Neuronal stem cell (in vitro differentiated cells): ENCODE measurements at regions not wholly inside any gene's neighbourhood (a gene's known extent, or its start where the extent isn't known, plus 50 kb on each side); places are given as distances from the start of the nearest gene placed in this dataset.

Source experiments
- DNase-seq: peaks from one replicate; pipeline ENCODE4 v3.0.0-alpha.2; 2013; ENCODE audit warnings: low spot score
- H2AFZ ChIP-seq: one replicate; pipeline ENCODE4 v1.6.1; 2013; ENCODE audit warnings: mild to moderate bottlenecking, low read length, inconsistent platforms
- H2AK5ac ChIP-seq: 2 replicates; pipeline ENCODE4 v1.6.1; 2013; ENCODE audit warnings: low read depth, mild to moderate bottlenecking, inconsistent platforms, low read length, moderate library complexity, mixed read lengths
- H2BK120ac ChIP-seq: 2 replicates; pipeline ENCODE4 v1.6.1; 2013; ENCODE audit warnings: low read depth, mild to moderate bottlenecking, inconsistent platforms, low read length, moderate library complexity, mixed read lengths
- H2BK12ac ChIP-seq: one replicate; pipeline ENCODE4 v1.6.1; 2013; ENCODE audit warnings: low read length, inconsistent platforms
- H2BK15ac ChIP-seq: 2 replicates; pipeline ENCODE4 v1.6.1; 2013; ENCODE audit warnings: mild to moderate bottlenecking, low read length, inconsistent platforms, mixed read lengths
- H2BK5ac ChIP-seq: one replicate; pipeline ENCODE4 v1.6.1; 2013; ENCODE audit warnings: inconsistent platforms, mild to moderate bottlenecking, low read length, moderate library complexity
- H3K14ac ChIP-seq: one replicate; pipeline ENCODE4 v1.6.1; 2013; ENCODE audit warnings: low read length, inconsistent platforms
- H3K18ac ChIP-seq: 2 replicates; pipeline ENCODE4 v1.6.1; 2013; ENCODE audit warnings: low read length, inconsistent platforms
- H3K23ac ChIP-seq: 2 replicates; pipeline ENCODE4 v1.6.1; 2013; ENCODE audit warnings: low read depth, mild to moderate bottlenecking, mixed read lengths, low read length, inconsistent platforms; ENCODE audit not compliant: poor library complexity
- H3K27ac ChIP-seq: replicated peaks from 3 replicates; pipeline ENCODE4 v1.5.1; 2013; ENCODE audit warnings: low read length, inconsistent platforms
- H3K27me3 ChIP-seq, 3 experiments: 2 replicates each; pipeline ENCODE4 v1.6.1; 2013; ENCODE audit warnings: low read length in 3 of 3, mild to moderate bottlenecking in 2 of 3, inconsistent platforms in 1 of 3, low read depth in 1 of 3, mixed read lengths in 1 of 3, moderate library complexity in 1 of 3; ENCODE audit not compliant: control insufficient read depth in 3 of 3, insufficient read depth in 3 of 3
- H3K36me3 ChIP-seq, 2 donors: replicated peaks in 1 of 2; 2 replicates each; pipeline ENCODE4 v1.6.1; 2013; ENCODE audit warnings: low read length in 2 of 2; ENCODE audit not compliant: control insufficient read depth in 2 of 2, insufficient read depth in 2 of 2
- H3K4ac ChIP-seq: 2 replicates; pipeline ENCODE4 v1.6.1; 2013; ENCODE audit warnings: inconsistent platforms, mild to moderate bottlenecking, low read length, moderate library complexity
- H3K4me1 ChIP-seq, 2 donors: 1 replicate in 1 of 2; 2 replicates in 1 of 2; pipeline ENCODE4 v1.6.1; 2013; ENCODE audit warnings: low read length in 2 of 2, low read depth in 1 of 2; ENCODE audit not compliant: control insufficient read depth in 2 of 2, insufficient read depth in 1 of 2
- H3K4me2 ChIP-seq: one replicate; pipeline ENCODE4 v1.6.1; 2013; ENCODE audit warnings: mild to moderate bottlenecking, low read length, inconsistent platforms; ENCODE audit not compliant: insufficient read depth, poor library complexity, severe bottlenecking
- H3K4me3 ChIP-seq, 2 donors: 2 replicates each; pipeline ENCODE4 v1.5.1; 2013; ENCODE audit warnings: low read length in 2 of 2, mild to moderate bottlenecking in 2 of 2, inconsistent platforms in 1 of 2, moderate library complexity in 1 of 2
- H3K79me1 ChIP-seq: one replicate; pipeline ENCODE4 v1.6.1; 2013; ENCODE audit warnings: low read depth, mild to moderate bottlenecking, inconsistent platforms, low read length, moderate library complexity
- H3K9ac ChIP-seq: one replicate; pipeline ENCODE4 v1.6.1; 2013; ENCODE audit warnings: mild to moderate bottlenecking, low read depth, low read length, inconsistent platforms; ENCODE audit not compliant: poor library complexity
- H3K9me3 ChIP-seq, 2 donors: replicated peaks in 1 of 2; 2 replicates each; pipeline versions ENCODE3 to v1.6.1; 2013; ENCODE audit warnings: low read length in 2 of 2, mild to moderate bottlenecking in 2 of 2, inconsistent platforms in 1 of 2, low read depth in 1 of 2, mixed read lengths in 1 of 2, moderate library complexity in 1 of 2; ENCODE audit not compliant: control insufficient read depth in 2 of 2, insufficient read depth in 1 of 2
- H4K8ac ChIP-seq: one replicate; pipeline ENCODE4 v1.6.1; 2013; ENCODE audit warnings: low read depth, mild to moderate bottlenecking, inconsistent platforms, low read length, moderate library complexity
- H4K91ac ChIP-seq: one replicate; pipeline ENCODE4 v1.6.1; 2013; ENCODE audit warnings: low read length, low read depth, mild to moderate bottlenecking, inconsistent platforms; ENCODE audit not compliant: poor library complexity
- WGBS, 2 donors: extraction: QIAGEN DNeasy Blood & Tissue Kit; methylation state at CpG; one replicate each; pipeline ENCODE4 v1.1.7; 2013; ENCODE audit warnings: missing lambda C conversion rate in 2 of 2, mixed read lengths in 1 of 2; ENCODE audit not compliant: insufficient read length in 2 of 2, insufficient replicate concordance in 1 of 2; ENCODE audit errors: extremely low coverage in 2 of 2; 5-methylcytosine and 5-hydroxymethylcytosine counted together

DNA sequence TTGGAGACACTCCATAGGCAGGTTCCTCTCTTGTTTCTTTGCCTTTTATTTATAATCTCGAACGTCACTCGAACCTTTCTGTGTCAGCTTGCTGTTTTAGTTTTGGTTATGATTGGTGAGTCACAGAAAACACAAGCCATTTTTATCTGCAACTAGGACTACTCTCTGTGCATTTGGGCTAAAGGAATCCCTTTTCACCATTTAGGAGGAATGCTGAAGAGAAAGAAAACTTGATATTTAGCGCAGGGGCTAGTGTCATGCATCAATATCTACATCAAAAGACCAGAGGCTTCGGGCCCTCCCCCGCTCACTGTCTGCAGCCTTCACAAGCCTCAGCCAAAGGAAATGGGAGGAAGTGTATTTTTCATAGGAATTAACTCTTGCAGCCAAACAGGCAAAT lies 507.8 kb upstream of the CITED2 start:
- no peak overlapping the region for H3K23ac ChIP-seq
- no peaks in the 10 kb centered on the region for H3K27me3 ChIP-seq
- no peak for DNase-seq
- no peak overlapping the region for H2AK5ac ChIP-seq
- H3K4me3 ChIP-seq: peak overlapping the region in 1 of 2 donors; percentile 30
- no peak overlapping the region for H3K27ac ChIP-seq
- no peaks in the 10 kb centered on the region for H3K9me3 ChIP-seq
- no peak overlapping the region for H2BK15ac ChIP-seq
- H3K4ac ChIP-seq: no peak overlapping the region
- WGBS, 2 donors: no CpG with 5 or more reads among the region's 6 CpGs
- no peak overlapping the region for H3K14ac ChIP-seq
- H2BK5ac ChIP-seq: no peak overlapping the region
- H3K9ac ChIP-seq: no peak overlapping the region
- H2BK120ac ChIP-seq: no peak overlapping the region
- H4K8ac ChIP-seq: no peak overlapping the region
- H3K79me1 ChIP-seq: no peaks in the 10 kb centered on the region
- no peak overlapping the region for H3K18ac ChIP-seq
- H2BK12ac ChIP-seq: no peak overlapping the region
- no peak overlapping the region for H4K91ac ChIP-seq
- no peaks in the 10 kb centered on the region for H3K36me3 ChIP-seq
- H3K4me2 ChIP-seq: no peak overlapping the region
- peaks cover 16 to 37% of the 10 kb centered on the region in 2 donors for H3K4me1 ChIP-seq
- H2AFZ ChIP-seq: peak overlapping the region; percentile 74

DNA sequence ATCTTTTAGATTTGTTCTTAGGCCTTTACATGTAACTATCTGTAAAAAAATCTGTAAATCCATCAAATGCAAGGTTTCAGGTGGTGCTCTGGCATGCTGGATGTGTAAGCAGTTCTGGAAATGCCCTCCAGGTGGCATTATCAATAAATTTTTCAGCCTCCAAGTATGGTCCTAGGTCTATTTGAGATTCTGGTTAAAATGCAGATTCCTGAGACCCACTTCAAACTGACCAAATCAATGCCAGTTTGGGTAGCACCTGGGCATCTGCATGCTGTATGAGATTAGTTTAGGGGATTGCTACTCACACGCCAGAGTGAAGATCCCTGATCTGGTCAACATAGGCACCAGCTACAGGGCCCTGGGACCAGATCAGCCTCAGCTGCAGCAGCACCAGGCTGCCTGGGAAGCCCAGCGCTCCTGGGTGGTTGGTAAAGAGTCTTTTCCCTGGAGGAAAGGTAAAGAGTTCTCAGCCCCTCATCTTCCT lies 507.3 kb upstream of the CITED2 start:
- Histone ChIP-seq H2BK12ac (no peak overlapping the region), H4K8ac (no peak overlapping the region), H3K23ac (no peak overlapping the region), H3K14ac (no peak overlapping the region), H3K18ac (no peak overlapping the region), H2AK5ac (no peak overlapping the region), H3K27me3 (no peaks in the 10 kb centered on the region), H3K36me3 (no peaks in the 10 kb centered on the region), H3K4me2 (no peak overlapping the region), H4K91ac (no peak overlapping the region), H2BK5ac (no peak overlapping the region), H3K4me1 (peaks cover 16 to 37% of the 10 kb centered on the region in 2 donors), H2AFZ (peak overlapping the region; percentile 74), H3K9me3 (no peaks in the 10 kb centered on the region), H3K4me3 (peak overlapping the region in 1 of 2 donors; percentile 30), H3K4ac (no peak overlapping the region), H2BK120ac (no peak overlapping the region), H3K27ac (no peak overlapping the region), H3K79me1 (no peaks in the 10 kb centered on the region), H2BK15ac (no peak overlapping the region), H3K9ac (no peak overlapping the region)
- no peak for DNase-seq
- no CpG with 5 or more reads among the region's 2 CpGs for WGBS, 2 donors

DNA sequence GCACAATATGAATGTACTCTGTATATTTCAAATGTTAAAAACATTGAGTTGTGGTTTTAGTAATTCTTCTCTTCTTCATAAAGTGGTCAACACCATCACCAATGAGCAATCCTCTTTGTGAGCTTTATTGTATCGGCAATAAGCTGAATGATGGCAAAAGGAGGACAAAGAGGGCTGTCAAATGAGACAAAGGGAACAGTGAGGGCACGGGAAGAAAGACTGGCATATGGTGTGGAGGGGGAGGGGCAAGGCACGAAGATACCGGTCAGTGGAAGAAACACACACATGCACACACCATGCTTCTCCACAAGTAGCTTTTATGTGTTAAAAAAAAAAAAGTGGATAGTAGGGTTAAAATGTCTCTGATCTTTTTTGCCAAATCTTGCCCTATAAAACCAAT lies 506.8 kb upstream of the CITED2 start:
- no CpG with 5 or more reads among the region's 4 CpGs for WGBS, 2 donors
- H3K4me1 ChIP-seq: peaks cover 16 to 37% of the 10 kb centered on the region in 2 donors

DNA sequence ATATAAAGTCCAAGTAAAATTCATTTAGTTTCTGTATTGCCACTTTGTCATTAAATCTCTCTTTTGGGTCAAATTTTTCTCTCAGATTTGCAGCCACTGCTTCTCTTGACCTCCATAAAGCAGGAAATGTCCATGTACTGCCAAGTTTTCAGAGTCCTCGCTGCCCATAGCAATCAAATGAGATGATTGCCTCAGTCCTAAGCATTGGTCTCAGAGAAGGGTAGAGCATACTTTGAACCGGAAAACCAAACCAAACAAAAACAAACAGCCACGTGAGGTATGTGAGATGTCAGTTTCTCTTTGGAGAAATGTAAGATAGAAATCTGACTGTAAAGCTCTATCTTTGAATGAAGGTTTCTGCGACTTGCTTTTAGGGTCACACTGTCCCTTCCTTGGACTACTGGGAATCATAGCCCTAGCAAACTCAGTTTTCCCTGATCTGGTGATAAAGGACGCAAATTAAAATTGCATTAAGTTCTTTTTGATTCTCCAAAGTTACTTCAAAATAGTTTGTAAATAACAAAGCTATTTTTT lies 505.4 kb upstream of the CITED2 start:
- Histone ChIP-seq H3K14ac (no peak overlapping the region), H3K4me1 (peaks cover 15 to 37% of the 10 kb centered on the region in 2 donors), H2BK120ac (no peak overlapping the region), H4K91ac (no peak overlapping the region), H3K27ac (no peak overlapping the region), H3K4me2 (no peak overlapping the region), H3K79me1 (peaks cover 2% of the 10 kb centered on the region), H3K9ac (no peak overlapping the region), H3K27me3 (no peaks in the 10 kb centered on the region), H3K4ac (no peak overlapping the region), H3K18ac (no peak overlapping the region), H3K36me3 (no peaks in the 10 kb centered on the region), H4K8ac (no peak overlapping the region), H3K9me3 (no peaks in the 10 kb centered on the region), H2BK12ac (no peak overlapping the region), H2BK5ac (no peak overlapping the region), H3K4me3 (no peak overlapping the region), H2AK5ac (no peak overlapping the region), H2AFZ (no peak overlapping the region), H2BK15ac (no peak overlapping the region), H3K23ac (no peak overlapping the region)
- WGBS, 2 donors: no CpG with 5 or more reads among the region's 5 CpGs
- no peak for DNase-seq

More for the DNA sequence above, 506.8 kb upstream of the CITED2 start:
- Histone ChIP-seq H3K27me3 (no peaks in the 10 kb centered on the region), H2BK15ac (no peak overlapping the region), H3K27ac (no peak overlapping the region), H2AK5ac (no peak overlapping the region), H2BK5ac (no peak overlapping the region), H3K9me3 (no peaks in the 10 kb centered on the region), H3K14ac (no peak overlapping the region), H3K23ac (no peak overlapping the region), H3K79me1 (no peaks in the 10 kb centered on the region), H4K91ac (no peak overlapping the region), H3K4me2 (no peak overlapping the region), H3K18ac (no peak overlapping the region), H4K8ac (no peak overlapping the region), H3K4me3 (no peak overlapping the region), H2BK120ac (no peak overlapping the region), H3K4ac (no peak overlapping the region), H2AFZ (no peak overlapping the region), H3K36me3 (no peaks in the 10 kb centered on the region), H2BK12ac (no peak overlapping the region), H3K9ac (no peak overlapping the region)
- no peak for DNase-seq
